Chondrocyte (in vitro differentiated cells): ENCODE measurements at regions not wholly inside any gene's neighbourhood (a gene's known extent, or its start where the extent isn't known, plus 50 kb on each side); places are given as distances from the start of the nearest gene placed in this dataset.

ENCODE experiments used
- DNase-seq: peaks from one replicate; pipeline ENCODE4 v3.0.0; 2021; ENCODE audit warnings: mixed read lengths, low spot score
- H3K27ac Mint-ChIP-seq: one replicate; pipeline ENCODE4 v1.8.0; 2021; ENCODE audit warnings: mild to moderate bottlenecking, moderate library complexity, mixed read lengths; ENCODE audit not compliant: unreplicated experiment
- H3K27me3 Mint-ChIP-seq: 2 replicates; pipeline ENCODE4 v1.8.0; 2021; ENCODE audit warnings: low read depth, mixed read lengths
- H3K36me3 Mint-ChIP-seq: 2 replicates; pipeline ENCODE4 v1.8.0; 2021; ENCODE audit warnings: low read depth, mixed read lengths
- H3K4me1 Mint-ChIP-seq: 2 replicates; pipeline ENCODE4 v1.8.0; 2021; ENCODE audit warnings: low read depth, mild to moderate bottlenecking, mixed read lengths
- H3K4me3 Mint-ChIP-seq: one replicate; pipeline ENCODE4 v1.8.0; 2021; ENCODE audit warnings: mild to moderate bottlenecking, moderate library complexity, mixed read lengths; ENCODE audit not compliant: unreplicated experiment
- H3K9me3 Mint-ChIP-seq: 2 replicates; pipeline ENCODE4 v1.8.0; 2021; ENCODE audit warnings: low read depth, mixed read lengths
- TF ChIP-seq, protein P1 (sequence below): fragments of 200-600 bp; sonication (generic); IDR thresholded peaks from 2 replicates; pipeline ENCODE4 v1.5.0; 2021; ENCODE audit warnings: antibody characterized with exemption, mild to moderate bottlenecking, moderate library complexity

DNA sequence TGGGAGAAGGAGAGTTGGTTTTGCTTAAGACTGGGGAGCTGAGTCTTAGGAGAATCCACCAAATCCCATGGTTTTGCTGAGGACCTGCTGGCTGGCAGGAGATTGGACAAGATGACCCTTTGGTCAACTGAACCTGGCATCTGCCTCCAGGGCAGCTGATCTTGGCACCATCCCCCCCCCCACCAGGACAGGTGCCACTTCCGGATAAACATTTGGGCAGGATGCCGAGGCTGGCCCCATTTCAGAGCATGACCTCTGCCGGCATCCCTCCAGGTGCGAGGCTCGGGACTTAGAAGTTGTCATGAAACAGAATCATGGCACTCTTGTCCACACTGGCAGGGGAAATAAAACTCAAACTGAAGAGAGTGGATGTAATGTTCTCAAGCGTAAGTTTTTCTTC, 165.6 kb downstream of the MACROH2A1 start:
- Mint-ChIP-seq H3K4me3 (no peak overlapping the region), H3K4me1 (peaks cover 15% of the 10 kb centered on the region)

DNA sequence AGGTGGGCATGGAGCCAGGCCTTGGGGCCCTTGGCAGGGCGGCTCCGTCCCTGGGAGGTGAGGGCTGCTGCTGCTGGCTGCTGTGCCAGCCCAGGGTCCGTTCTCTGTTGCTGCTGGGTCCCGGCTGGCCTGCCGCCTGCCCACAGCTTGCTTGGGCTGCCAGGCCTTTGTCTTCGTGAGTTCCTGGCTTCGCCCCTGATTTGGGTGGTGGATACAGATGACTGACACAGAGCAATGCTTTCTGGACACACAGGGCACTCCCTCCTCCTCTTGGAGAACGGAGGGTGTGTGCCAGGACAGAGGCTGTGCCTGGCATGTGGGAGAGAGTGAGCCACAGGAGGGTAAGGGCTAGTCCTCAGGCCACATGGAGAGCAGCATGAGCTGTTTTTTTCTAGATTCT, 166.1 kb downstream of the MACROH2A1 start:
- peaks cover 15% of the 10 kb centered on the region for H3K4me1 Mint-ChIP-seq
- H3K27ac Mint-ChIP-seq: peak overlapping the region; percentile 12
- H3K27me3 Mint-ChIP-seq: peaks cover 10% of the 10 kb centered on the region
- H3K9me3 Mint-ChIP-seq: no peaks in the 10 kb centered on the region
- H3K36me3 Mint-ChIP-seq: no peaks in the 10 kb centered on the region
- peak; percentile 79 for DNase-seq
- TF ChIP-seq, protein P1, sequence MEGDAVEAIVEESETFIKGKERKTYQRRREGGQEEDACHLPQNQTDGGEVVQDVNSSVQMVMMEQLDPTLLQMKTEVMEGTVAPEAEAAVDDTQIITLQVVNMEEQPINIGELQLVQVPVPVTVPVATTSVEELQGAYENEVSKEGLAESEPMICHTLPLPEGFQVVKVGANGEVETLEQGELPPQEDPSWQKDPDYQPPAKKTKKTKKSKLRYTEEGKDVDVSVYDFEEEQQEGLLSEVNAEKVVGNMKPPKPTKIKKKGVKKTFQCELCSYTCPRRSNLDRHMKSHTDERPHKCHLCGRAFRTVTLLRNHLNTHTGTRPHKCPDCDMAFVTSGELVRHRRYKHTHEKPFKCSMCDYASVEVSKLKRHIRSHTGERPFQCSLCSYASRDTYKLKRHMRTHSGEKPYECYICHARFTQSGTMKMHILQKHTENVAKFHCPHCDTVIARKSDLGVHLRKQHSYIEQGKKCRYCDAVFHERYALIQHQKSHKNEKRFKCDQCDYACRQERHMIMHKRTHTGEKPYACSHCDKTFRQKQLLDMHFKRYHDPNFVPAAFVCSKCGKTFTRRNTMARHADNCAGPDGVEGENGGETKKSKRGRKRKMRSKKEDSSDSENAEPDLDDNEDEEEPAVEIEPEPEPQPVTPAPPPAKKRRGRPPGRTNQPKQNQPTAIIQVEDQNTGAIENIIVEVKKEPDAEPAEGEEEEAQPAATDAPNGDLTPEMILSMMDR: no peak
- H3K4me3 Mint-ChIP-seq: no peak overlapping the region

More for the DNA sequence above, 165.6 kb downstream of the MACROH2A1 start:
- Mint-ChIP-seq H3K9me3 (no peaks in the 10 kb centered on the region), H3K27ac (no peak overlapping the region), H3K27me3 (peaks cover 10% of the 10 kb centered on the region), H3K36me3 (no peaks in the 10 kb centered on the region)
- TF ChIP-seq, protein P1: no peak
- DNase-seq: no peak

DNA sequence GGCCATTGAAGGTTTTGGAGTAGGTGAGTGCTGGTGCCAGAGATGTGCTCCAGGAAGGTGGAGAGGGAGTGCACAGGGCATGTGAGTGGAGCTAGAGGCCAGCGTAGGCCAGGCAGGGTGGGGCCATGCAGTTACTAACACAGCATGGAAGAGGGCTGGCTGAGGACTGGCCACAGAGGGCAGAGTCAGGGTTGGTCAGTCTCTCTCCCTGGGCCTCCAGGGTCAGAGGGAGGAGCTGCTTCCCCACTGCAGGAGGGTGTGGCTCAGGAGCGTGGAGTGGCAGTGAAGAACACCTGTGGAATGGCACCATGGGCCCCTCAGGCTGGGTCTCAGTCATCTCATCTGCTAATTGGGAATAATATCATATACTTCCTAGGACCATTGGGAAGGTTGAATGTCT, 167.7 kb downstream of the MACROH2A1 start:
- Mint-ChIP-seq H3K36me3 (no peaks in the 10 kb centered on the region), H3K4me3 (no peak overlapping the region), H3K4me1 (peaks cover 16% of the 10 kb centered on the region), H3K9me3 (no peaks in the 10 kb centered on the region), H3K27ac (no peak overlapping the region), H3K27me3 (peaks cover 10% of the 10 kb centered on the region)
- DNase-seq: peak; percentile 35
- TF ChIP-seq, protein P1: no peak

DNA sequence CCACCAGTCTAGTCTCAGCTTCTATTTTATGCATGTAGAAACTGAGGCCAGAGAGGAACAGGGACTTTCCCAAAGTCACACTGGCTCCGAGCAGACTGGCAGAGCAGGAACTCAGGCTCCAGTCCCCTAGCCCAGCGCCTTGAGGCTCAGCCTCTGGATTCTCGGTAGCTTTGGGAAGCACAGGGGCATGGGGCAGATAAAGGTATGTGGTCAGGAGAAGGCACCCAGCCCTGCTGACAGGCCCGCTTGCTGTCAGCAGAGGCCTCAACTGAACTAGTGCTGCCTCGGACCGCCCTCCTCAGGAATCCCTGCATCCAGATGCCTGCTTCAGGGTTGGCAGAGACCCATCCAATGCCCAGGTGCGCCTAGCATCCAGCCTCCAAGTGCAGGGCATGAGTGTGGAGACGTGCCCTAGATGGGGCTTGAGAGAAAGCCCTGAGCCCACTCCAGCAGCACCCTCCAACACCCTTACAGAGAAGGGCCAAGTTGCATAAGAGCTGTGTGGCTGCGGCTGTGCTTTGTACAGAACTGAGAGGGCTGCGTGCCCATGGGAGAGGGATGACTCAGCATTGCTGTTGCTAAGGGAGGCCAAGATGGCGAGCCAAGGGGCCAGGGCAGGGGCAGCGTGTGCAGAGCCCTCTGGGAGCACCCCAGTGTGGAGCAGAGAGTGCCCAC, 168.6 kb downstream of the MACROH2A1 start:
- peak; percentile 59 for DNase-seq
- TF ChIP-seq, protein P1: no peak
- Mint-ChIP-seq H3K36me3 (no peaks in the 10 kb centered on the region), H3K4me1 (peaks cover 18% of the 10 kb centered on the region), H3K27me3 (peaks cover 10% of the 10 kb centered on the region), H3K9me3 (no peaks in the 10 kb centered on the region), H3K27ac (no peak overlapping the region), H3K4me3 (no peak overlapping the region)

DNA sequence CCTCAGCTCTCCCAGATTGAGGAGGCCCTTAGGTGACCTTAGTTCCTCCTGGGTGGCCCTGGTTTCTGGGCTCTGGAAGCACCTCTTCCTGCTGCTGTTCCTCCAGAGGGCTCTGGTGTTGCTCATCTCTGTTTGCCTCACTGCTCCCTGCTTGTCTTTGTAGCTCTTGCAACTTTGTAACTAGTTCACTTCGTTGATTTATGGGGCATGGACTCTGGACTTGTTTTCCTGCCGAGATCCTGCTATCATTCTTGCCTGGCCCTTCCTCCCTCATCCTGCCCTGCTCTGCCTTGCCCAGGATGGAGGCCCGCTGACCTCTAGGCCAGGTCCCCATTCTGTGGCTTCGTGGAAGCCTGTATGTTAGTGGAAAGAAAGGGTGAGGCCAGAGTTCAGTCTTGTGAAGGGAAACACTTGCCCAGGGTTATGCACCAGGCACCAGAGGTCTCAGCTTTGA, 169.3 kb downstream of the MACROH2A1 start:
- Mint-ChIP-seq H3K27me3 (peaks cover 7% of the 10 kb centered on the region), H3K9me3 (no peaks in the 10 kb centered on the region), H3K4me3 (no peak overlapping the region), H3K27ac (no peak overlapping the region), H3K4me1 (peaks cover 18% of the 10 kb centered on the region), H3K36me3 (no peaks in the 10 kb centered on the region)
- TF ChIP-seq, protein P1: no peak
- no peak for DNase-seq
